HCT116 (cell line): ENCODE measurements at regions not wholly inside any gene's neighbourhood (a gene's known extent, or its start where the extent isn't known, plus 50 kb on each side); places are given as distances from the start of the nearest gene placed in this dataset.

Experiments used
- CEBPB ChIP-seq: IDR thresholded peaks from 2 replicates; pipeline ENCODE4 v1.6.1; 2012; ENCODE audit warnings: low read depth
- CTCF ChIP-seq, 3 experiments: fragments of 200-600 bp in 1 of 3; sonication (generic) in 1 of 3; IDR thresholded peaks in 2 of 3; conservative IDR thresholded peaks in 1 of 3; 2 replicates each; pipeline ENCODE4 v1.5.1; 2012 to 2017; ENCODE audit warnings: low read depth in 2 of 3, low read length in 2 of 3, antibody characterized with exemption in 1 of 3, borderline replicate concordance in 1 of 3, control low read depth in 1 of 3, mild to moderate bottlenecking in 1 of 3, mixed read lengths in 1 of 3, mixed run types in 1 of 3, moderate library complexity in 1 of 3; ENCODE audit not compliant: insufficient read depth in 1 of 3
- EGR1 ChIP-seq: IDR thresholded peaks from 2 replicates; pipeline ENCODE4 v1.6.1; 2012; ENCODE audit warnings: low read depth
- EZH2 ChIP-seq: fragments of 200-600 bp; sonication (generic); IDR thresholded peaks from 2 replicates; pipeline ENCODE4 v1.6.1; 2017; ENCODE audit warnings: antibody characterized with exemption, mixed run types
- EZH2phosphoT487 ChIP-seq: fragments of 200-600 bp; IDR thresholded peaks from 2 replicates; pipeline ENCODE4 v1.6.1; 2018; ENCODE audit warnings: antibody characterized with exemption, borderline replicate concordance
- JUND ChIP-seq: IDR thresholded peaks from 2 replicates; pipeline ENCODE4 v1.6.1; 2012
- MAX ChIP-seq: IDR thresholded peaks from 2 replicates; pipeline ENCODE4 v1.6.1; 2012
- POLR2A ChIP-seq: IDR thresholded peaks from 2 replicates; pipeline ENCODE4 v1.7.0; 2011; ENCODE audit warnings: borderline replicate concordance; ENCODE audit not compliant: insufficient read depth, insufficient read length; ENCODE audit errors: extremely low read depth
- POLR2AphosphoS5 ChIP-seq: IDR thresholded peaks from 2 replicates; pipeline ENCODE4 v1.6.1; 2011; ENCODE audit warnings: mild to moderate bottlenecking, low read depth, low read length, moderate library complexity
- REST ChIP-seq: IDR thresholded peaks from 2 replicates; pipeline ENCODE4 v1.6.1; 2012; ENCODE audit warnings: low read depth
- SP1 ChIP-seq: IDR thresholded peaks from 2 replicates; pipeline ENCODE4 v1.6.1; 2012; ENCODE audit warnings: low read depth
- YY1 ChIP-seq: IDR thresholded peaks from 2 replicates; pipeline ENCODE4 v1.6.1; 2011; ENCODE audit warnings: low read length, low read depth, moderate library complexity, mild to moderate bottlenecking; ENCODE audit not compliant: insufficient replicate concordance; ENCODE audit errors: extremely low read depth
- ZBTB33 ChIP-seq: IDR thresholded peaks from 2 replicates; pipeline ENCODE4 v1.6.1; 2011; ENCODE audit warnings: mild to moderate bottlenecking, low read length, moderate library complexity; ENCODE audit not compliant: insufficient replicate concordance; ENCODE audit errors: extremely low read depth
- ZFX ChIP-seq: fragments of 450-650 bp; IDR thresholded peaks from 2 replicates; pipeline ENCODE4 v1.6.1; 2017

GRCh38 chr11:8314916-8315315 lies 51.2 kb upstream of the LMO1 start:
- TF ChIP-seq YY1 (no peak), POLR2AphosphoS5 (no peak), CTCF (IDR thresholded peaks at IDR 0.05 in 2 of 3, conservative IDR thresholded peaks at IDR 0.05 in 1 of 3; ENCODE audit: borderline replicate concordance in 1 of 3, insufficient read depth in 1 of 3, low read depth in 2 of 3, low read length in 2 of 3) (no peak), POLR2A (no peak), EZH2phosphoT487 (no peak), EGR1 (no peak), EZH2 (no peak), CEBPB (no peak), MAX (no peak), JUND (no peak), REST (no peak), ZFX (no peak), ZBTB33 (no peak), SP1 (no peak)
